ENCODE measurements at regions not wholly inside any gene's neighbourhood (a gene's known extent, or its start where the extent isn't known, plus 50 kb on each side); places are given as distances from the start of the nearest gene placed in this dataset.

- H2BK12ac ChIP-seq (ENCODE audit: low read depth, low read length), result no peak overlapping the region
- no peak overlapping the region for H2BK5ac ChIP-seq (ENCODE audit: low read depth, low read length)
- DNase-seq (ENCODE audit: low read depth in 1 of 2, low spot score in 2 of 2) (no peak), FAIRE-seq (no peak)
- no peaks in the 10 kb centered on the region for H3K9me3 ChIP-seq (ENCODE audit: insufficient read depth in 2 of 2, low read depth in 1 of 2, low read length in 1 of 2)
- H2BK120ac ChIP-seq (replicated peaks; ENCODE audit: low read depth, low read length), result no peak overlapping the region
- H2AFZ ChIP-seq (ENCODE audit: low read length), result no peak overlapping the region
- no peak overlapping the region for H3K9ac ChIP-seq (replicated peaks in 1 of 4; ENCODE audit: extremely low read depth in 1 of 4, low read depth in 3 of 4, low read length in 3 of 4)
- H3K23ac ChIP-seq (ENCODE audit: insufficient read length), result no peak overlapping the region
- no peak overlapping the region for H4K5ac ChIP-seq (ENCODE audit: insufficient read length, low read depth, low read length)
- no peaks in the 10 kb centered on the region for H3K79me1 ChIP-seq (ENCODE audit: low read depth, low read length)
- H4K20me1 ChIP-seq (replicated peaks in 1 of 2; ENCODE audit: control insufficient read depth in 1 of 2, insufficient read depth in 2 of 2, low read length in 2 of 2), result no peaks in the 10 kb centered on the region
- no peak overlapping the region for H2BK15ac ChIP-seq (ENCODE audit: low read length)
- no peak overlapping the region for H3K4me2 ChIP-seq (ENCODE audit: insufficient read depth in 1 of 2, low read depth in 2 of 2, low read length in 2 of 2)
- POLR2A ChIA-PET (ENCODE audit: partially characterized antibody), result no interaction called here
- H3K18ac ChIP-seq (ENCODE audit: extremely low read depth, low read length), result no peak overlapping the region
- H3K56ac ChIP-seq (replicated peaks; ENCODE audit: insufficient read length, low read depth, low read length), result no peak overlapping the region
- peaks cover 0 to 5% (median 2%) of the 10 kb centered on the region in 4 experiments; a peak in 2 of 7 replicates for H3K4me1 ChIP-seq (replicated peaks in 1 of 4; ENCODE audit: control insufficient read depth in 3 of 4, insufficient read depth in 4 of 4, low read length in 3 of 4)
- no peak overlapping the region for H3K14ac ChIP-seq (ENCODE audit: insufficient read length)
- no peak overlapping the region for H3K27ac ChIP-seq (ENCODE audit: low read depth, low read length)
- no peak overlapping the region for H3K4ac ChIP-seq (replicated peaks; ENCODE audit: insufficient read length, low read depth, low read length)
- no peaks in the 10 kb centered on the region for H3K79me2 ChIP-seq (ENCODE audit: control insufficient read depth in 1 of 2, insufficient read depth in 2 of 2, low read length in 2 of 2)
- H2BK20ac ChIP-seq (ENCODE audit: low read length), result no peak overlapping the region
- H3K4me3 ChIP-seq (ENCODE audit: extremely low read depth in 1 of 4, insufficient read depth in 2 of 4, low read depth in 3 of 4, low read length in 4 of 4), result no peak overlapping the region
- WGBS, 2 experiments (ENCODE audit: extremely low coverage in 1 of 2, insufficient coverage in 1 of 2, insufficient read length in 1 of 2, insufficient replicate concordance in 2 of 2, low coverage in 1 of 2, low lambda C conversion rate in 2 of 2, missing lambda C conversion rate in 1 of 2), result 92% methylated on average over 3 of the region's 3 CpGs; no CpG with 5 or more reads in 1 of the 2 experiments
- CTCF ChIA-PET (ENCODE audit: partially characterized antibody), result interaction anchor here (1.0 kb wide), 1 partner anchor 18 kb away, joined by 4 read pairs; no protein-coding TSS in a partner anchor
- H4K91ac ChIP-seq (replicated peaks; ENCODE audit: insufficient read length, low read length), result no peak overlapping the region
- no peak overlapping the region for H4K8ac ChIP-seq (ENCODE audit: extremely low read depth, insufficient read depth, low read length)
- H3K36me3 ChIP-seq (ENCODE audit: control insufficient read depth in 2 of 4, insufficient read depth in 4 of 4, low read length in 3 of 4), result no peaks in the 10 kb centered on the region
- H3K27me3 ChIP-seq (replicated peaks in 1 of 4; ENCODE audit: control insufficient read depth in 3 of 4, extremely low read depth in 1 of 4, insufficient read depth in 3 of 4, low read length in 3 of 4), result no peaks in the 10 kb centered on the region
- H3K23me2 ChIP-seq (ENCODE audit: low read depth, low read length), result no peaks in the 10 kb centered on the region
- H2AK5ac ChIP-seq (ENCODE audit: low read depth, low read length), result no peak overlapping the region
- TF ChIP-seq RFX5 (IDR thresholded peaks at IDR 0.05; ENCODE audit: borderline replicate concordance, low read depth, low read length) (no peak), NANOG (IDR thresholded peaks at IDR 0.05; ENCODE audit: insufficient read depth, low read depth, low read length, poor library complexity, severe bottlenecking) (no peak), HDAC6 (IDR thresholded peaks at IDR 0.05; ENCODE audit: low read depth, low read length) (no peak), MAX (IDR thresholded peaks at IDR 0.05) (no peak), CHD1 (IDR thresholded peaks at IDR 0.05; ENCODE audit: low read depth, low read length) (no peak), MAFK (IDR thresholded peaks at IDR 0.05; ENCODE audit: low read depth, low read length) (no peak)
Observed at GRCh38 chr3:19012846-19013245, 135.5 kb upstream of the KCNH8 start.

Measured in H1 (cell line).